HG03565 (cell line): ENCODE measurements at regions not wholly inside any gene's neighbourhood (a gene's known extent, or its start where the extent isn't known, plus 50 kb on each side); places are given as distances from the start of the nearest gene placed in this dataset.
A peak's percentile ranks its signal among the peaks of the same experiment; 100 is the strongest.
"Not testable (repeated sequence)": the region's sequence is repeated elsewhere in the genome, so short reads cannot be mapped to it uniquely, and the experiment has no call there.

Experiments
- ATAC-seq: cut with Tn5 transposase; IDR thresholded peaks from one replicate; pipeline ENCODE4 v1.9.1; 2021; ENCODE audit warnings: mild to moderate bottlenecking, moderate library complexity; ENCODE audit not compliant: unreplicated experiment

DNA sequence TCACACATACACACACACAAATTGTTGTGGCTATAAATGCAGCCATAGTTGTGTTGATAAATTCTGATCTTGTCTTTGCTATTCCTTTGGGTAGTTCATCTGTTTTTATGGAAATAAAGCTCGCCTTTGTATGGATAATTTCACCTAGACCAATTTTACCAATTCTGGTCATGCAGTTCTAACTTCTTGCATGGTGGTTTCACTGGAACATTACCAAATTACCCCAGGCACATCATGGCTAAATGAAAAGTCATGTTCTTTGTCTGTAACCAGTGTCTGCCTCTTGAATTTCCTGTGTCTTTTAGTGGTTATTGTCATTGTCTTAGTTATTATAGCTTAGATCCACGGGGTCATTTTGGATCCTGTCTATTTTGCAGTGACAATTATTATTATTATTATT is 50.3 kb upstream of the TMC1 start:
- no peak for ATAC-seq

DNA sequence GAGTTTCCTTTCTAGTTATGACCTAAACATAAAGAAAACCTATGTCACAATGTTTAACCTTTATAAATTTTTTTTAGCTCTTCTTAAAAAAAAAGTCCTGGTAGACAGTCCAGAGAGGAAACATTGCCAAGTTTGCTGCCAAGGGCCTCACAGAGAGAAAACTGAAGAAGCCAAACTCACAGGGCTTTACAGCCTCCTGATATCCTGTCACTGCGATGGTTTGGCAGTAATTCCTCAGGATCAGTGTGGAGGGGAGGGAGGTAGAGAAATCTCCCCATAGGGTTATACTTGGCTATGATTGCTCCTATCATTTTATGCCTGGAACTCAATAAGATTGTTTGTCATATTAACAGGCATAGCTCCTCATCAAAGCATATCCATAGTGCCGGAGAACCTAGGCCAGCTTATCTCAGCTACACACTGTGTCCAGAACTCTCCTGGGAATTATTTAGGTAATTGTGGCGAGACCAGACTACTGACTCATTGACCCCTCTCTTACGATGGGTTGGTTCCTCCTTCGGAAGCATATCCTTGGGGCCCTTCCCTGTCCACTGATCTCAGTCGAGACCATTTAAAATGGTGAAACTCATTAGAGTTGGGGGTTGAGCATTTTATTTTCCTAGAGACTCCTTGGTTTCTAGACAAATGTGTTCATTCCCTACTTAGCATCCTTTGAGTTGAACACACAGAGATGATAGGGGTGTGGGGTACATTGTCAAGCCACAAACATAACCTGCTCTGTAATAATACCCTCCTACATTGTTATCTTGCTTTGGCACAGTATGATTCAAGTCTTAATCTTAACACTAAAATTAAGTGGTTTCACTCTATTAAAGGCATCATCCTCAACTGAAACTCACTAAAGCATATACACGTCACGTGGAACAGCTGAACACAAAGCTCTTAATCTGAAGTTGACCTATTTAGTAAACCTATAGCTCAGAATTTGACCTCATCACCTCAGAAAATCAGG is 53.4 kb upstream of the TMC1 start:
- ATAC-seq = no peak

DNA sequence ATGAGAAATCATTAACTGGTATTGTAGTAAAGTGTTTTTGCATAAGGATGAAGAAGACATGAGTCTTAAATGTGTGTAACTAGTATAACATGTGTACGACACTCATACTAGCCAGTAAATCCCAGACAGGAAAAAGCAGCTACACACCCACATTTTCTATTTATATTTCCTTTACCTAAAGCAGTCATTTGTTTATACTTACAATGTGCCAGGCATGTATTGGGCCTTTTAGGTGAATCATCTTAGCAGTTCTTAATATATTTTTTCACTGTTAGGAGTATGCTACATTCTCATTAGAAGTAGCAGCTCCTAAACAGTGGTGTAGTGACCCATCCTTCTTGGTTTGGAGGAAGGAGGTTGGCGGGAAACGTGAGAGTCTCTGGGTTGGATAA is 55.8 kb upstream of the TMC1 start:
- no peak for ATAC-seq

DNA sequence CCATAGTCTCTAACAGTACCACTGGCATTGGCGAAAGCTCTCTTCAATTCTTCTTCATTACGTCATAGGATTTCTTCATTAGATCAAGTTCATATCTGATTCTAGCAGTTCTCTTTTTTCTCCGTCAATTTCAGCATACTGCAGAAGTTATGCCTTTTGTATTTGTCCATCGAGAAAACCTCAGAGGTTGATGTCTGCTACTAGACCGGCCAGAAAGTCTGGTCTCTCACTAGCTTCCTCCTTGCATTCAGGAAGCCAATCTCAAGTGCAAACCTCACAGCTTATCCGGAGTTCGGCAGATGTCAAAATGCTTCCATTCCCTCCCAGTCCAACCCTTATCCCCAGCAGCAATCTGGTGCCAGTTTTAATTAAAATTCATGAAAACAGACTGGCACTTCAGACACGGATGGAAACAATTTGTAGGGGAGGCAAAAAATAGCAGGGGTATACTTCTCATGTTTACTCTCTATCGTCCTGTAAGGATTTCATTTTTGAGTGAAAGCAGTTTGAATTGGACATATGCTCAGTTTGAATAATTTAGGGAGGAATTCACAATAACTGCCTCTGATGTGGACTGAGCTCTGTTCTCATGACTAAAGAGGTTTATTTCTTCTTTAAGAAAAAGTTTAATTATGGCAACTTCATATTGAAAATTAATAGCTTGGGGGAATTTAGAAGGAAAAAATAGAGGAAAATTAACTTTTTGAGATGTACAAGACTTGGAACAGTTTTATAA is 56.4 kb upstream of the TMC1 start:
- ATAC-seq = no peak

DNA sequence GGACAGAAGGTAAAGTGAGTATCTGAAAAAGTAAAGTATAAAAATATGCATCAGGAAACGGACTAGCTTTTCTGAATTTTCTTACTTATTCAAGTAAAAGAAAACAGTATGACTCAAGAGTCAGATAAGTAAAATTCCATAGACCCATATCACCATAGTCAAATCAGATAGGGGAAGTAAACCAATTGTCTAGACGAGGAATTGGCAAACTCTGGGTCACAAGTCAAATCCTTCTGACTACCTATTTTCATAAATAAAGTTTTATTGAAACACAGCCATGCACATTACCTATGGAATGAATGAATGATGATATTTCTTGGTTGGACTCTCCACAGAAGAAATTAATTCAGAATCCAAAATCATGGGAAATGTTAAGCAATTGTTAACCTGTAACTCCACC is 59.1 kb upstream of the TMC1 start:
- no peak for ATAC-seq

DNA sequence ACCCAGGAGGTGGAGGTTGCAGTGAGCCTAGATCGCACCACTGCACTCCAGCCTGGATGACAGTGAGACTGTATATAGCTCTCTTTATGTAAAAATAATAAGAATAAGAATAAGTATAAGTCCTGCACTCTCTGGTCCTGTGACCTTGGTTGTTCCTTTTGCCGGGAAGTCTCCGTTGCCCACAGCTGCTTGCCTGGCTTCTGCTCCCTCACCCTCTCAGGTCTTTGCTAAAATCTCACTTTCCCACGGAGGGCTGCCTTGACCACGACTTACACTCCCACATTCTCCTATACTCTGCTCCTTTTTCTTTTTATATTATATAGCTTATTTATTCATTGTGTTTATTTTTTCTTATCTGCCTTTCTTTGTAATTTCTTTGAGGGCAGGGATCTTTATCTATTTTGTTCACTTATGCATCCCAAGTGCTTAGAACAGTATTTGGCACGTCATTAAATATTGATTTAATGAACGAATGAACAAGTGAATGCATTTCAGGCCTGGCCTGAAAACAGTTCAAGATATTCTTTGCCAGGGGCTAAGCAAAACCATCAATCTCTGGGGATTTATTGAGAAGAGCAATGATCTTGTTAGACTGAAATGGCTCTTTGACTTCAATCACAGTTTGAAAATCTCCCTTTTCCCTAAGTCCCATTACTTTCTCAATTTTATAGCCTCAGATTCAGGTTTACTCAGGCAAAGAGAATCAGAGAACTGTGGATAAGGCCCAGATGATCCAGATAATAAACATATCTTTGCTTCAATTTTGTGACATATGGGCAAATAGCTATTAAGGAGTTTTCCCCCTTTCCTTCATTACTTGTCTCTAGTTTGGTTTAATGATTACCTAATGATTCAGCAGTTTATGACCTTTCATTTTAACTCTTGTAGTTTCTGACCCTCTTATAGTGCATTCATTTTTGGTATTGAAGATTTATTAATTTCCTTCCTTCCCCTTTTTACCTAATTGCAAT is 60.8 kb upstream of the TMC1 start:
- no peak for ATAC-seq

DNA sequence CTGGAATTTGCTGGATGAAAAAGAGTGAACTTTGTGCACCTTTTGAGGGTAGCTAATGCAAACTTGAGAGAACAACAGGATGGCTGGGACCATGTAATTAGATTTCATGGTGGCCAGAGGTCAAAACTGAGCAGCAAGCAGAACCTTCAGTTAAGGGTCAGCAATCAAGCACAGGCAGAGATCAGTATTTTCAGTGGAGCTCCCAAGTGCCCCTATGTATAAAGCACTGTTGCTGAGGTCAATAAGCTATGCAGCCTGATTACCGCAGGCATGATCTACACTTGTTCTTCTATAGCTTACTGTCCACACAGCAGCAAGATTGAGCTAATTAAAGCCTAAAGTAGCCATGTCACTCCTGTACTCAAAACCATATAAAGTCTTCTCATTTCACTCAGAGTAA is 62.1 kb upstream of the TMC1 start:
- no peak for ATAC-seq

DNA sequence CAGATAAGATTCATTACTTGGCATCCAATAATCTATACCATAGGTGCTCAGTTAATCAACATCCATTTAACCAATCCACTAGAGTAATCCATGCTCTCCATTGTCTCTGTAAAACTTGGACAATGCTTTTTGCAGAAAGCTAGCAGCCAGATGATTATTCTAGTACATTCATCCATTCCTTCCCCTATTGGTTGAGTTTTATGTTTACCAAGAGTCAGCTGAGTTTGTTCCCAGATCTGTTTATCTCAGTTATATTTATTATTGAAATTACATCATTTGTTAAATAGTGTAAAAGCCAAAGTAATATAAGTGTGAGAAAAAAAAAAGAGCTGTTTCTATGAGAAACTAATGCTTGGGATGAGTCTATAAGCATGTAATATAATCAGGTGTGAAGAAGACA is 63.3 kb upstream of the TMC1 start:
- no peak for ATAC-seq

DNA sequence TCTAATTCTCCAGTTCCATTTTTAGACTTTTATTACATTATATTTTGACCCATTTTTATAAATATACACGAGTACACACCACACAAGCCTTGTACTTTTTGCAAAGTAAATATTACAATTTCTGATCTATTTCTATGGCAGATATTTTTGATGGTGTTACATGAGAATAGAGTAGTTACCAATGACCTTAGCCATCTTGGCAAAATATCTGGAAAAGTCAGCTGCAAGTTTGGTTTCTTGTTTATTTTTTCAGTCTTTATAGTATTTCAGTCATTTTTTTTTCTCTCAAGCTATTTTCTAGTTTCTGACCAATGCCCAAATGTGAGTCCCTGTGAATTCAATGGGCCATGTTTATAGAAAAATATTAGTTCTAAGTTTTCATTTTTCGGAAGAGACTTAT is 64.0 kb upstream of the TMC1 start:
- no peak for ATAC-seq

DNA sequence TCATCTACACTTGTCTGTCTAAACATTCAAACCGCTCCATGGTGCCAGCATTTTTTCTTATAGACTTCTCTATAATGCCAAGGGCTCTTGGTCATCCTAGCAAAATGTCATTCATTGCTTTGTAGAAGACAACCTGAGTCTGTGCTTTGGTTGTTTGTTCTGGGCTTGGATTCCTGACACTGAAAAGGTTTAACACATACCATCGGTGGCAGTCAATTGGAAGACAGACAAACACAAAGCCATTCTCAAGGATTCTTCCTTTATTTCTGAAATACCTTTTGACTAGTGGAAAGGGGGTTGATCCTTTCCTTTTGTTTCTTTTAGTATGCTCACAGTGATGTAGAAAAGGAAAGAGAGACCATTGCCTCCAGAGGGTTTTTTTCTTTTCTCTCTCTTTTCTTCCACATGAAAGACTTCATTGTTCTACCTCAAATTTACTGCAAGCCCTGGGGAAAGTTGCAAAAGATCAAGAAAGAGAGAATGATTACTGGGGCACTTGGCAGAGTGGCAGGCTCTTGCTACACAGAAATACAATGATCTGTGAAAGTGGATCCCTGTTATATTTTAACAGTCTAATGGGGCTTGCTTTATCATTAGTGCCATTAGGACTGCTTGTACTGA is 66.4 kb upstream of the TMC1 start:
- no peak for ATAC-seq

DNA sequence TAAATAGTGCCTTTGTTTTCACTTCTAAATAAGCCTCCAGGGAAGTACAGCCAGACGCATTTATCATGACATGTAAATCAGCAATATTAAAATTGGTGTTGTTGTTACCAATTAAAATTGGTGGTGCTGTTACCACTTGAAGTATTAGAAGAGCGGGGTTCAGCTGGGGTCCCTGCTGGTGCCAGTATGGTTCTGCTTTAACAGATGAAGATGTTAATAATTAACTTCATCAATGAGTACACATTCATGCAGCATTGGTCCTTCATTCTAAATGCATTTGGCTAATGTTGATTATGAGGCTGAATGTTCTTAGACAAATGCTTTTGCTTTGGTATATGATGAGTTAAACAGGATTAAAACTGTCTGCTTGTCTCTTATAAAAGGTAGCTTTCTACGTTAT is 67.6 kb upstream of the TMC1 start:
- ATAC-seq = no peak

DNA sequence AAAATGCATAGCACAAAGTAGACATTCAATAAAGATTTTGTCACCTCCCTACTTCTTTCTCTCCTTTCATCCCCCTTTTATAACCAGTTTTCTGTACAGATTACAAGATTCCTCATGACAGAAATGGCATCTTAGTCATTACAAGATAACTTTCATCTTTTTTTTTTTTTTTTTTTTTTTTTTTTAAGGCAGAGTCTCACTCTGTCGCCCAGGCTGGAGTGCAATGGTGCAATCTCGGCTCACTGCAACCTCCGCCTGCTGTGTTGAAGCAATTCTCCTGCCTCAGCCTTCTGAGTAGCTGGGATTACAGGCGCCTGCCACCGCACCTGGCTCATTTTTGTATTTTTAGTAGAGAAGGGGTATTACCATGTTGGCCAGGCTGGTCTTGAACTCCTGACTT is 75.2 kb upstream of the TMC1 start:
- ATAC-seq = not testable (repeated sequence)

DNA sequence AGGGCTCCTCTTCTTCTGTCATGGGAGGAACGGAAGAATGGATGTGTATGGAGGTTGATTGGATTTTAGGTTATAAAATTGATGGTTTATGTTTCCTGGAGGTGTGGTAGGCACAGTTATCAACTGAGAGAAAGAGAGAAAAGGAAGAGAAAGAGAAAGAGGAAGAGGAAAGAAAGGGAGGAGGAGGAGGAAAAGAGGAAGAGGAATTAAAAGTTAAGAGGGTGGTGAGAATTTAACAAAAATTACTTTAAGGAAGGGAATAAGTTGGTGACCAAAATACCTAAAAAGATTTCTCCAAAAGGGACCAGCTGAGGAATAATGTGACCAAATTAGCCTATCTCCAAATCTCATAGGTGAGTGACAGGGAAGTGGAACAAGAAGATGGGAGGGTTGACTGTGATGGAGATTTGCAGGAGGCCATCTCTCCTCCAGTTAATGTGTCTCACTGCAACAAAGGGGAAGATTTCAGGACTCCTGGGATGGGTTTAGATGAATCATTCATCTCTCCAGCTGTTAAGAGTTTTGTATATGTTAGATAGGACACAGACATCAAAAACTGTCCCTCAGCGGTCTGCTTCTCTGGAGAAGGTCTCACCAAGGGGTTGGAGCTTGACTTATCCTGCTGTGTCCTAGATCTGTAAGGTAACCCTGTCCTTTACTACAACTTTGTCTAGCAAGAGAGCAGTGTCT is 76.0 kb upstream of the TMC1 start:
- ATAC-seq = no peak

DNA sequence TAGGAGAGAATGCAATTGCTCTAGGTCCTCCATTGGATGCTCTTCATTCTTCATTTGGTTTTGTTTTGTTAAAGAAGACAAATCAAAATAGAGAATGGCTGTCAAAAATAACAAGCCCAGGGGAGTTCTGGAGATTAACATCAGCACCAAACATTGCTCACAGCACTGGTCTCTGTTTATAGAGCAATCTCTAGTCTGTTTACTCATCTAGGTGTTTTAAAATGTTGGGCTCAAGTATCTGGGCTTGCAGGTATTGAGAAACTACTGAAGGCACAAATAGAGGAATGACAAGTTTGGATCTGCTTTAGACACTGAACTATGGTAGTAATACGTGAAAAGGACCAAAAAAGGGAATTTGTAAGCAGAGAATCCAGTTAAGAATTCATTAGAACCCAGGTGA is 77.0 kb upstream of the TMC1 start:
- no peak for ATAC-seq

DNA sequence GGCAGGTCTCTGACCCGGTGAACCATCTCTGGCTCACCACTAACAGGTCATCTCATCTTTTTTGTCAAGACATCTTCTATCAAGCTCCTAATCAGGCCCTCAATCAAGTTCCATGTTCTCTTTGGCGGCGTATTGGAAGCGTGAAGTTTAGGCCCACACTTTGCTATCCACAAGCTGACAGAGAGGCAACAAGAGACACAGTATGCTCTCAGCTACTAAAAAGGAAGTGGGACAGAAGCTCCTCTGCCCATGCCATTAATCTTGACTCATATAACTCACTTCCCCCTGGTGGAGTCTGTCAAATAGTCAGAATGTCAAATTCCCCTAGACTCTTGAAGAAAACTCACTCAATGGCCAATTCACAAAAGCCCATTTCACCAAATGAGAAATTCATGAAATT is 77.6 kb upstream of the TMC1 start:
- ATAC-seq = peak; percentile 86

DNA sequence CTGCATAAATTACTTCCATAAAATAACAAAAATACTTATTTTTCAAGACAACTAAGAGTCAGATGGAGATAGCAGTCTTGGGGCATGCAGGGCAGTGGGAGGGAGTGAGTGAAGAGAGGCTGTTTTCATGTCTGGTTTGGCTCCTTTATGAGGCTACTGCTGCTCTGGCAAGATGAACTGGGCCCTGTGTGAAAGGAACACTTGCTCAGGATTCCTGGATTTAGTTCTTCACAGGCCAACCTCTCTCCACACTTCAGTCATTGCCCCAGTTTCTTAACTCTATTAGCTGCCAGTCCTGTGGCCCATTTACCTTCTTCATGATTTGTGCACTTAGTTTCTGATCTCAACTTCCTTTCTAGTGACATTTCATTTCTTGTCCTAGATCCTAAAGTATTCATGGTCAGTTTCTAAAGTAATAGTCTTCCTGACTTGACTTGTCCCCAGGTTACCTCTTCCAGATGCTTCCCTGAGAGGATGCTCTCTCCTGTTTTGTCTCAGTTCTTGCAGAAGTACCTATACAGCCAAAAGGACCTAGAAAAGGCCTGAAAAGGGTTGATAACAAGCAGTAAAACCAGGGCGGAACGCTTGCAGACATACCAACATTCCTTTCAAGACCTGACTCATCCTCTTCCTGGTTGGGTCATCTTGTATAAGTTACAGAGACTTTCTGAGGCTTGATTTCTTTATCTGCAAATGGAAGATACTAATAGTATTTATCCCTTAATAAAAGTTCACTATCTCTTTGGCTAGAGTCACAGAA is 77.0 kb upstream of the ZFAND5 start:
- ATAC-seq = no peak

DNA sequence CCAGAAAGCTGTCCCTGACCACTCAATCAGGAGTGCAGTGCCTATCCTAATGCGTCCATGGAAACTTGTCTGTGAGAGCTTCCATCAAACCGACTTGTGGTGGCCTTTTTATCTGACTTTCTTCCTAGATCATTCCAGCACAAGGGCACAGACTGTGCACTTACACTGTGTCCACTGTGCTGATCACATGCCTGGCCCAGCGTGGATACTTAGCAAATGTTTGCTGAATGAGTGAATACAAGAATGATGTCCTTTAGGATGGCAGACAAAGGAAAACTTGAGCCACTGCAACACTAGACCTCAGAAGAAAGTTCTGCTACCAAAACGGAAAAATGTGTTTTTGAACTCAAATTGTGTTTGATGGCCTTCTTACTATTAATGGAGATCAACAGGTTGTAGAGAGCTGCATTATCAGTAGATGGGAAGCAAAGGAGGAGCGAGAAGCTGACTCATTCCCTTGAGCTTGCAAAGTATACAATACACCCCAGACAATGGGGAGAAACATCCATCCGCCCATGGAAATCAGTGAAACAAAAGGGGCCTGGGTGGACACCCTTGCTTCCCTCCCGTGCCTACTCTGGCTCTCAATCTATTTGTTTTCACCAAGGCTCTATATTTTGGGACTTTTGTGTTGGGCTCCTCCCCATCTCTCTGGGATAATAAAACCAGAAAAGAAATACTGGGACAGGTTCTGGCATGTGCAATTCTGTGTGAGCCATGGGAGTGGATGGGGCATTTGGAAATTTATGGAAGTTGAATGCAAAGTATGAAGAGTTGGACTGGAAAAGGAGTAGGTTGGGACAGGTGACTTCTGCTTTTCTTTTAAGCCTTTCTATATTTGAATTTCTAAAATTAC is 76.2 kb upstream of the ZFAND5 start:
- no peak for ATAC-seq

DNA sequence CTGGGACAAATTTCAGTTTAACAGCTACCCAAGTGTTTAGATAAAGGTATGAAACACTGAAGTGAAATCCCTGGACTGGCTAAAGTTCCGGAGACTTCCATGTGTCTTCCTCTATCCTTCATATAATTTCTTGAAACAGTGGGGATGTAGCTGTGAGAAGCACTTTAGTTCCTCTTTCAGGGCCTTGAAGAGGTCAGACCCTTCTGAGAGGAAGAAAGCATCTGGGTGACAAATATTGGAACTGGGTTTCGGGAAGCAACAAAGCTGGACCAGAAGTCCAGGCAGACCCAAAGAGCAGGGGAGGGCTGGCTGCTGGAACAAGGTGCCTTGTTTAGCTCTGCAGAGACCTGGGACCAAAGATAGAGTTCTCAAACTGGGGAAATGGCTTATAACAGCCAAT is 75.4 kb upstream of the ZFAND5 start:
- no peak for ATAC-seq
